Right ventricle myocardium superior (tissue), 1 donor: ENCODE measurements at regions not wholly inside any gene's neighbourhood (a gene's known extent, or its start where the extent isn't known, plus 50 kb on each side); places are given as distances from the start of the nearest gene placed in this dataset.
"Not testable (repeated sequence)": the region's sequence is repeated elsewhere in the genome, so short reads cannot be mapped to it uniquely, and the experiment has no call there.

Experiments
- ATAC-seq: fragments of 200-7000 bp; cut with Tn5 transposase; one replicate; pipeline ENCODE4 v1.9.1; 2020; ENCODE audit warnings: mild to moderate bottlenecking; ENCODE audit not compliant: poor library complexity
- DNase-seq: peaks from one replicate; pipeline ENCODE4 v3.0.0-alpha.2; 2020
- intact Hi-C: fragments of 100-400 bp; cut with DNase I; formaldehyde crosslinking; loops from one replicate; pipeline ENCODE4 v1.11.2; 2022
- donor health status: DM: no; HTN: yes; CAD: no; lungs with severe emphysema.

DNA sequence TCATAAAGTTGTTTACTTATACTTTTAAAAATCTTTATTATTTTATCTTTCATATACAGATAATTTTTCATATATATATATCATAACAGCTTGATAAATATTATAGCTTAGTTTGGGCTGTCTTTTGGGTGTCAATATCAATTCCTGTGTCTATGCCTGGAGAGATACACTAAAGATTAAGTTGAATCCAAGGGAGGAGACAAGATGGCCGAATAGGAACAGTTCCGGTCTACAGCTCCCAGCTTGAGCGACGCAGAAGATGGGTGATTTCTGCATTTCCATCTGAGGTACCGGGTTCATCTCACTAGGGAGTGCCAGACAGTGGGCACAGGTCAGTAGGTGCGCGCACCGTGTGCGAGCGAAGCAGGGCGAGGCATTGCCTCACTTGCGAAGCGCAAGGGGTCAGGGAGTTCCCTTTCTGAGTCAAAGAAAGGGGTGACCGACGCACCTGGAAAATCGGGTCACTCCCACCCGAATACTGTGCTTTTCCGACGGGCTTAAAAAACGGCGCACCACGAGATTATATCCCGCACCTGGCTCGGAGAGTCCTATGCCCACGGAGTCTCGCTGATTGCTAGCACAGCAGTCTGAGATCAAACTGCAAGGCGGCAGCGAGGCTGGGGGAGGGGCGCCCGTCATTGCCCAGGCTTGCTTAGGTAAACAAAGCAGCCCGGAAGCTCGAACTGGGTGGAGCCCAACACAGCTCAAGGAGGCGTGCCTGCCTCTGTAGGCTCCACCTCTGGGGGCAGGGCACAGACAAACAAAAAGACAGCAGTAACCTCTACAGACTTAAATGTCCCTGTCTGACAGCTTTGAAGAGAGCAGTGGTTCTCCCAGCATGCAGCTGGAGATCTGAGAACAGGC lies 388.8 kb upstream of the FAR2 start:
- DNase-seq, ATAC-seq, intact Hi-C loops: not testable (repeated sequence)

DNA sequence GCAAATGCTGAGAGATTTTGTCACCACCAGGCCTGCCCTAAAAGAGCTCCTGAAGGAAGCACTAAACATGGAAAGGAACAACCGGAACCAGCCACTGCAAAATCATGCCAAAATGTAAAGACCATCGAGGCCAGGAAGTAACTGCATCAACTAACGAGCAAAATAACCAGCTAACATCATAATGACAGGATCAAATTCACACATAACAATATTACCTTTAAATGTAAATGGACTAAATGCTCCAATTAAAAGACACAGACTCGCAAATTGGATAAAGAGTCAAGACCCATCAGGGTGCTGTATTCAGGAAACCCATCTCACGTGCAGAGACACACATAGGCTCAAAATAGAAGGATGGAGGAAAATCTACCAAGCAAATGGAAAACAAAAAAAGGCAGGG lies 387.2 kb upstream of the FAR2 start:
- ATAC-seq, intact Hi-C loops, DNase-seq: not testable (repeated sequence)

DNA sequence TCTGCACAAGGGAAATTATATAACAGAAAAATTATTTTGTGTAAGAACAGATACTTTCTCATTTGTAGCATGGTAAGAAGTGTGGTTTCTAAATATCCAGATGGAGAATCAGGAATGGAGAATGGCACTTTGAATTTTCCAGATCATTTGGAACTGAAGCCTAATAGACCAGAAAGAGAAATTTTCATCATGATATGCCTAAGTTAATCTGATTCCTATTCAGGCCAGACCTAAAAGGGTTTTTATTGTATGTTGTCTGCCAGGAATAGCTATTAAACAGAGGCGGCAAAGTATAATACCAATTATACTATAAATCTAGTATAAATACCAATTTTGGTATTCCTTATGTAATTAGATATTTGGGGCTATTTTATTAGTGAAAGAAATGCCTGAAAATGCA lies 382.7 kb upstream of the FAR2 start:
- DNase-seq = no peak
- intact Hi-C loops = no loop called here
- no peak for ATAC-seq

DNA sequence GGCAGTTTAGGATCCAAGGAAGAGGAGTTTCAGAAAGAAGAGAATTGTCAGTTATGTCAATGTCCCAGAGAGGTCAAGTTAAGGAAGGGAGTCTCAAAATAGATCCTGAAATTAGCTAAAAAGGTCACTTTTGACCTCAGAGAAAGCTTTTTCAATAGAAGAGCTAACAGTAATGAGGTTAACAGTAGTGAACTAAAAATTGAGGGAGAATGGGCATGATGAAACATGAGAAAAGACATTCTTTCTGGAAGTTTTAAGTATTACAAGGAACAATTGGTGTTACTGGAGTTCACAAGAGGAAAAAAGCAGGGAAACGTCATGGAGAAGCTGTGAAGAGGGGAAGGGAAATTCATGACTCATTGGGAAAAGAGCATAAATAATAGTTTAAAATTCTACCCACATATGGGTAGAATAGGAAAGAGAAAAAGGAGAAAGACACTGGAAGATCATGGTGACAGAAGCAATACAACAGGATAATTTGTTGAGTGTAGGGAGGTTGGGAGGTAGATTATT lies 381.2 kb upstream of the FAR2 start:
- DNase-seq (no peak), ATAC-seq (no peak)
- intact Hi-C loops = no loop called here

DNA sequence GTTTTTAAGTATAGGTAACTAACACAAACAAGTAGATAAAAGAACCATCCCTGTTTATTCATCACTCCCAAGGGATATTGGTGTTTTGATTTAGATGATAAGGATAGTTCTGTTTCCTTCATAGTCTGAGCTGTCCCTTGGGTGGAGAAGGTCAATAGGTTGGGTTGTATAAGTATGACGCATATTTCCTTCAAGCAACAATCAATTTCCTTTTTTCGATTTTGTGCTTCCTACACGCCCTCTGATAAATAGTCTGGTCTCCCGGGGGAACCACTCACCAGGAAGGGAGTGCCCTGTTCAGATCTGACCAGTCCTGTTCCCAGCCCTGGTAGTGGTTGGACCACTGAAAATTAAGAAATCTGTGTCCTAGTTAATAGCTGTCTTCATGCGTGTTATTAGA lies 378.8 kb upstream of the FAR2 start:
- DNase-seq (no peak), ATAC-seq (peak; percentile 55)
- intact Hi-C loops = no loop called here

DNA sequence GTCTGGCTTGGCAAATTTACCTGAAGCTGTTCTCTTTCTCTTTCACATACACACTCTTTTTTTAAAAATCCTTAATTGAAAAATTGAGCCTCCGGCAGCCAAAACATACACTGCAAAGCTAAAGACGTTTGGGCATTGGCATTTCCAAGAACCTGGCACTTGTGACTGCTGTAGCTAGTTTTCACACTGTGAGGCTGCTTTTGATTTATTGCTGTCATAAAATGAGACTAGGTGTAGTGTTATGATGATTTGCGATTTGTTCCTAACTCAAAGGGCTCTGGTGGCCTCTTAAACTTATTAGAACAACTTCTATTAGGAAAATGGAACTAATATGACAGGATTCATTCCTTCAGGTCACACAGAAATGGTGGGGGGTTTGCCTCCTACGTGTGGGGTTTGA lies 377.1 kb upstream of the FAR2 start:
- DNase-seq (no peak), ATAC-seq (no peak)
- intact Hi-C loops = no loop called here

DNA sequence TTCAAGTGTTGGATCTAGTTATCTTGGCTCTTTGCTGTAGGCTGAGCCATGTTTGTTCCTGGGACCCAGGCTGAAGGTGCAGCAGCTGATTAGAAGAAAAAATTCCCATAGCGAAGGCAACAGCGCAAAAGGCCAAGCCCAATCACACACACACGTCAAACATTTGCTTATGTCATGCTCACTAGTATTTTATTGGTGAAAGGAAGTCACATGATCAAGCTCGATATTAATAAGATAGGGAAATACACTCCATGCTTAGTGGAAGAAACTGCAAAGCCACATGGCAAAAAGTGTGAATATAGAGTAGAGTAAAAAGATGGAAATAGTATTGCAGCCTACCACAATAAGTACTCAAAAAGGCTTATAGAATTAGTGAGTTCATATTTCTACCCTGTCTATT lies 373.5 kb upstream of the FAR2 start:
- intact Hi-C loops = no loop called here
- ATAC-seq = no peak
- DNase-seq = no peak

DNA sequence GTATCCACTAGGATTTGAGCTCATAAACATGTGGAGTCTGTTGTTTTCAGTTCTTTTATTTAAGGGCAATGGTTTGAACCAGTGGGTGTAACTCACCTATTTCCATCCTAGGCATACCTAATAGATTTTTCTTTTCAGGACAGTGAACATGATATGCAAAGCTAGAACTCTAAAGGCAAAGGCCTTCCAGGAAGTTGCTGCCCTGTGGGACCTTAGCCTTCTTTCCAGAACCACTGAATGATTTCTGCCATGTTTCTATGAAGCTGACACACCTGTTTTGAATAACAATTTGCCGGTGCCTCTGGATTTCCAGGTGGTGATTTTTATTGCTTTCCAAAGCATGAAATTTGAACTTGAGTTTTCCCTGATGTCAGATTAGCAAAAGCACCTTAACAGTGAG lies 372.9 kb upstream of the FAR2 start:
- ATAC-seq = no peak
- intact Hi-C loops = no loop called here

DNA sequence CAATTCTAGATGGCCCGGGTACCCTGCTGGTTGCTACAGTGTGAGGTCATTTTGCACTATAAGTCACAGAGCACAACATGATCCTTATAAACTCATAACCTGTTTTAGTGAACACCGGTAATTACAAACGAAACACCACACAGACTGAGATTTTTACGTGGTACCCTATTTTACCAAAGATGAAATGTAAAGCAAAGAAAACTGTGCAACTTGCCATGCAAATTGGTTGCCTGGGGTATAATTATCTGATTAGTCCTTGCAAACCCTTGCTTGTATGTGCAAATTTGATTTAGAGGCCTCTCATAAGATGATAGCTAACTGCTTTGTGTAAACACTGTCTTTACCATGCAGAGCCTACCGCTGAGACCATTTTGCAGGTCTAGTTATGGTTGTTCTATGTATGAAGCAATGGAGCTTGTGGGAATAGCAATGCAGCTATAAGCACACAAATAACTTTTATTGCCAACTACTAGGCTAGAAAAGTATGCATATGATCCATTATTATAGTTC lies 372.1 kb upstream of the FAR2 start:
- no peak for DNase-seq
- intact Hi-C loops = no loop called here
- ATAC-seq = no peak

More for the DNA sequence above, 372.9 kb upstream of the FAR2 start:
- no peak for DNase-seq

DNA sequence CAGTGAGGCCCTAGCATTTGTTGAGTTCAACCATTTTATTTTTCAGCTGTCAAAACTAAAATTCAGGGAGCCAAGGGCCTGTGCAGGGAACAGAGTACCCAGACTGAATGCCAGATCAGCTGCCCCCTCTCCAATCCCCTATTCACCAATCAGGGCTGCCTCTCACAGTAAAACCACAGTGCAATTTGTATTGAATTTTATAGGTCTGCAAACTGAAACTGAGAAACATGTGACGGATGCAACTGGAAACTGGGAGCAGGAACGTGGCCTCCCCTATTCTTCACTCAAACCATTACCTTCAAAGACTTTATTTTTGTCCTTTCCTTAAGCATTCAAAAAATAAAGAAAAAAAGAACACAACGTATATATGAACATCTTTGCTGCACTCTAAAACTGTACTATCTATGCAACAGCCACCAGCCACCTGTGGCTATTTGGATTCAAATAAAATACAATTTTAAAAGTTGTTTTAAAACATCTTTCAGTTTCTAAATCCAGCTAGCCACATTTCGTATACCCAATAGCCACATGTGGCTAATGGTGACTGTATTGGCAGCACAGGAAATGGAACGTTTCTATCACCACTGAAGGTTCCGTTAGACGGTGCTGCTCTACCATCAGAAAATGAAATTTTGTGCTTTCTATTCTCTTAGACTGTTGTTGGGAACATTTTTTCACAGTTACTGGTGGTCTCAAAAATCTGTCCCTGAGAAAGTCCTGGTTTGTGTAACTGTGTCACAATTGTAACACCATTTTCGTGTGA lies 371.3 kb upstream of the FAR2 start:
- intact Hi-C loops = no loop called here
- ATAC-seq (no peak), DNase-seq (no peak)

DNA sequence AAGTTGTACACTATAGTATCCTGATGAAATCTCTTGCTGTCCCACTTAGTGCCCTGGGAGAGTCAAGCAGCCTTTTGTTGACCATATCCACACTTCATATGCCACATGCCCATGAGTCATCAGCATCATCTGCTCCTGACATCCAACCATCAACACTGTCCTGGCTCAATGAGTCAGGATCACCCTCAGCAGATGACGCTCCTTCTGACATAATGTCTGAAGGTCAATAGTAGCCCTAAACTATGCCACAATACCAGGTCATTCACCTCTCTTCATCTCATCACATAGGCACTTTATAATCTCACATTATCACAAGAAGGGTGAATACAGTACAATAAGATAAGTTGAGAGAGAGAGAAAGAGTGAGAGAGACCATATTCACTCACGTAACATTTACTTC lies 369.0 kb upstream of the FAR2 start:
- DNase-seq = no peak
- intact Hi-C loops = no loop called here
- ATAC-seq = no peak

DNA sequence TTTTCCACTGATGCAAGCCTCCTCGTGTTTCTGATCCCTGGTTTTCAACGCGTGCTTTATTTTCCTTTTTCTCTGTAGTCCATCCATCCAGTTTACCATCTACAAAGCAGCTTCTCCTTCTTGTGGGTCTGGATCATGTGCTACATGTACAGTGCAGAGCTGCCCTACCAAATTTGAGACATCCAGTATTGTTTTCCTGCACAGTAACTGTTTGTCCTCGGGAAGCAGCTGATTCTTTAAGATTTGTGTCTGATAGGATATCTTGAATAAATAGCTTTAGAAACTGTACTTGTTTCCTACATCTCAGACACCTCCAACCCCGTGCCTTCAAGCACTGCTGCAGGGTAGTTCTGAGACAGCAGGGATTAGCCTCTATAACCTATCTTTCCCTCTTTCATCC lies 368.1 kb upstream of the FAR2 start:
- no peak for ATAC-seq
- no peak for DNase-seq
- intact Hi-C loops = no loop called here

DNA sequence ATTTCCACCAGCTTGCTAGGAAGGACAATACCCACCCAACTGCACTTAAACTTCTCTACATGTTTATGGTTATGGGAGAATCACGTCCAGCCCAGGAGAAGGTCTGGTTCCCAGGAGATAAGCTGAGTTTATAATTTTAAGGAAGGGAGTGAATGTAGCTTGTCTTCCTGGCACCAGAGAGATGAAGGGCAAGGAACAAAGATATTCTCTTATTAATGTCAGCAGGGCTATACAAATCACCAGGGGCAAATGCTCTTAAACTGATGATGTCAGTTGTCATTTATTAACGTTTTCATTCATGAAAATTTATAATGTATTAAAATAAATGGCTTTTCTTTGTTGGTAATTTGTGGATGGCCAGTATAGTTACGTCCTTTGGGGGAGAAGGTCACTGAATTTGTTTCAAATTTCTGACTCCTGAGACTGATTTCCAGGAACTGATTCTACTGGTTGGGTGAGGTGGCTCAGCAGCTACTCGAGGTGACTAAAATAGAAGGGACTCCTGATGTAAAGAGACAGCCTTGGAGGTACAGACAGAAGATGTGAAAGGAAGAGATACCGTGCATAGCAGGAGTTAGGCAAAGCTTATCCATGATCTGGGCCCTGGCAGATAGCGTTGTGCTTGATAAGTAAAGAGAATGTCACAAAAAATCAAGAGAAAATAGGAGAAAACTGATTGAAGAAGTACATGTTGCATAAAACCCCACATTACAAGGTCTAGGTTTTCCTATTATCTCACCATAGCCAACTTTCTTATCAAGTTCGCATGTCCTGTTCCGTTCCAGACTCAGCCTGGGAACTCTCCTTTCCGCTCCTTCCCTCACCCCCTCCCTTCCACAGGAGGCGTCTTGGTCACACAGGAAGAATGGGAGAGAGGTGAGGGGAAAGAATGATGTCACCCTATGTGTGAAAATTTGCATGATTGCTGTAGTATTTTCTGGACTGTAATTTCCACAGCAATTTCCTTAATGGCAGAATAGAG lies 367.1 kb upstream of the FAR2 start:
- DNase-seq = no peak
- no peak for ATAC-seq
- intact Hi-C loops = no loop called here

DNA sequence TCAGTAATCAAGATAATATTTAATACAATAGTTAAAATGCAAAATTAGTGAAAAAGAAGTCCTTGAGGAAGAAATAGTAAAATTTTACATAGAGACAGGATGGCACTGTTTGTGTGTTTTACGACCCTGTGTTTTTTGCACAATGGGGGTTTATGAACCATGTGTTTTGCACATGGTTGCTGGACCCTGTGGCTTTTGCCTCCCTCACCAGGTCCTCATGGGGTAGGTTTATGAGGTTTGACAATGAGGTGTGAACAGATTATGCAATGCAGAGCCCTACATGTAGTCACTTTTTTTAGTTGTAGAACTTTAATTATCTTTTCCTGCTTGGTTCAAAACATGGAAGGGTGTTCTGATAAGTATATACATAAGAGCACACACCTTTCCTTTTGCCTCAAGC lies 366.3 kb upstream of the FAR2 start:
- ATAC-seq (no peak), DNase-seq (no peak)
- intact Hi-C loops = no loop called here

DNA sequence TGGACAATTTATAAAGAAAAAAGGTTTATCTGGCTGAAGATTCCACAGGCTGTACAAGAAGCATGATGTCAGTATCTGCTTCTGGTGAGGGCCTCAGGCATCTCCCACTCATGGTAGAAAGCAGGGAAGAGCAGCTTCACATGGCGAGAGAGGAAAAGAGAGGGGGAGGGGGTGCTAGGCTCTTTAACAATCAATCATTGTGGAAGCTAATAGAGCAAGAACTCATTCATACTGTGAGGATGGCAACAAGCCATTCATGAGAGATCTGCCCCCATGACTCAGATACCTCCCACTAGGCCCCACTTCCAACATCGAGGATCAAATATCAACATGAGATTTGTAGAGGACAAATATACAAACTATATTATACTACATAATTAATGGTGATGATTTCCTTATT lies 361.9 kb upstream of the FAR2 start:
- no peak for DNase-seq
- no peak for ATAC-seq
- intact Hi-C loops = no loop called here

DNA sequence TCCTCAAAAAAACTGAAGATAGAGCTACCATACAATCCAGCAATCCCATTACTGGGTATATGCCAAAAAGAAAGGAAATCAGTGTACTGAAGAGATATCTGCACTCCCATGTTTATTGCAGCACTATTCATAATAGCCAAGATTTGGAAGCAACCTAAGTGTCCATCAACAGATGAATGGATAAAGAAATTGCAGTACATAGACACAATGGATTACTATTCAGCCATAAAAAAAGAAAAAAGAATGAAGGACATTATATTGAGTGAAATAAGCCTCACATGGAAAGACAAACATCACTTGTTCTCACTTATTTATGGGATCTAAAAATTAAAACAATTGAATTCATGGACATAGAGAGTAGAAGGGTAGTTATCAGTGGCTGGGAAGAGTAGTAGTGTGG lies 360.8 kb upstream of the FAR2 start:
- intact Hi-C loops, DNase-seq, ATAC-seq: not testable (repeated sequence)

DNA sequence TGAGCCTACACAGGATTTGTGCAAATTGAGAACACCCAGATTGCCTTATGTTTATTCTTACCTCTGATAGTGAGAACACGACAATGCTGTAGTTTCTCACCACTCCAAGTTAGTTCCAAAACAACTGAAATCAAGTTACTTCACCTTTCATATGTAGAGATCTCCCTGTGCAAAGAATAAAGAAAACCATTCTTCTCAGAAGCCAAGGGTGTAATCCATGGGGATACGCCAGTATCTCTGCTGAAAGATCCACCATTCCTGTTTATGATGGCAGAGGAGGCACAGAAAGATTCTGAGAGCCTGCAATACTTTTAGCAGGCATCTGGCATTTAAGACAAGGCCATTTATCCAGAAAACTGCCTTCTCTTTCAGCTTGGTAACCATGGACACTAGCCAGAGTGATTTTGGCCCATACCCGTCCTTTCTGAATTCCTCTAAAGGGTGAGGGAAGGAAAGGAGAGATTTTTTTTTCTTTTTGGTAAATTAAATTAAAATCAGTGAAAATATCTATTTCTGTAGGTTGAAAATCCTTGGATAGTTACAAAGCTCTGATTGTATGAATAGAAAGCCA lies 355.4 kb upstream of the FAR2 start:
- intact Hi-C loops = no loop called here
- ATAC-seq (no peak), DNase-seq (no peak)

DNA sequence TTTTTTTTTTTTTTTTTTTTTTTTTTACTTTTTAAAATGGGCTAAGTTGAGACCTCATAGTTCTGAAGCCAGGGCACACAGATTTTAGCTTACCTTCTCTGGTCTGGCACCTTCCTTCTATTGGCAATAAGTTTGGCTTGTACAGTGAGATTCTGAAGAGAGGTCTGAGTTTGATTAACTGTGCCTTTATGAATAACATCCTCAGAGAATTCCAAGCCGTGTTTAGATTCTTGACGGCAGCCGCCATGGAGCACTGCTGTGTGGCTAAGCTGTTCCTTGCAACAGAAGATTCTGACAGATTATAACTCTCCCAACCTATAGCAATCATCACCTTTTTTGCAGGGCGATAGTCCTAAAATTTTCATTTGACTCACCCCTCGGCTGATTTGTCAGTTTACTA lies 354.9 kb upstream of the FAR2 start:
- intact Hi-C loops = no loop called here
- DNase-seq = no peak
- ATAC-seq = no peak
